Fibroblast of pulmonary artery (primary cell): ENCODE measurements at regions not wholly inside any gene's neighbourhood (a gene's known extent, or its start where the extent isn't known, plus 50 kb on each side); places are given as distances from the start of the nearest gene placed in this dataset.

ENCODE experiments used
- DNase-seq: peaks from one replicate; pipeline ENCODE4 v3.0.0-alpha.2; 2010; ENCODE audit warnings: low read depth
- H3K4me3 ChIP-seq: replicated peaks from 2 replicates; pipeline ENCODE4 v1.5.1; 2011; ENCODE audit warnings: low read depth, mild to moderate bottlenecking, control low read depth, low read length, moderate library complexity
- TF ChIP-seq, protein P1 (sequence below): IDR thresholded peaks from 2 replicates; pipeline ENCODE4 v1.5.1; 2011; ENCODE audit warnings: mild to moderate bottlenecking, control low read depth, low read length, inconsistent platforms; ENCODE audit errors: missing control alignments

DNA sequence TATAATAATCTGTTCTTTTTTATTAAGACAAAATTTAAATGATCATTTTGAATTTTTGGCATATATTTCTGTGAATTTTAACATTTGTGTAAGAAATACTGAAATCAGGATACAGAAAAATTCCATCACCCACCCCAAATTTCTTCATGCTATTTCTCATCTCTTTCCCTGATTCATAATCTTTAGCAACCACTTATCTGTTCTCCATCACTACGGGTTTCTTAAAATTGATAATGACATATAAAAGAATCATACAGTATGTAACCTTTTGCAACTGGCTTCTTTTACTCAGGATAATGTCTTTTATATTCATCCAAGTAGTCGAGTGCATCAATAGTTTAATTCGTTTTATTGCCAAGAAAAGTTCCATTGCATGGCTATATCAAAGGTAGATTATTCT is 1627.0 kb downstream of the PCDH9 start:
- H3K4me3 ChIP-seq, result no peak overlapping the region
- DNase-seq, result no peak
- TF ChIP-seq, protein P1, sequence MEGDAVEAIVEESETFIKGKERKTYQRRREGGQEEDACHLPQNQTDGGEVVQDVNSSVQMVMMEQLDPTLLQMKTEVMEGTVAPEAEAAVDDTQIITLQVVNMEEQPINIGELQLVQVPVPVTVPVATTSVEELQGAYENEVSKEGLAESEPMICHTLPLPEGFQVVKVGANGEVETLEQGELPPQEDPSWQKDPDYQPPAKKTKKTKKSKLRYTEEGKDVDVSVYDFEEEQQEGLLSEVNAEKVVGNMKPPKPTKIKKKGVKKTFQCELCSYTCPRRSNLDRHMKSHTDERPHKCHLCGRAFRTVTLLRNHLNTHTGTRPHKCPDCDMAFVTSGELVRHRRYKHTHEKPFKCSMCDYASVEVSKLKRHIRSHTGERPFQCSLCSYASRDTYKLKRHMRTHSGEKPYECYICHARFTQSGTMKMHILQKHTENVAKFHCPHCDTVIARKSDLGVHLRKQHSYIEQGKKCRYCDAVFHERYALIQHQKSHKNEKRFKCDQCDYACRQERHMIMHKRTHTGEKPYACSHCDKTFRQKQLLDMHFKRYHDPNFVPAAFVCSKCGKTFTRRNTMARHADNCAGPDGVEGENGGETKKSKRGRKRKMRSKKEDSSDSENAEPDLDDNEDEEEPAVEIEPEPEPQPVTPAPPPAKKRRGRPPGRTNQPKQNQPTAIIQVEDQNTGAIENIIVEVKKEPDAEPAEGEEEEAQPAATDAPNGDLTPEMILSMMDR, result no peak

DNA sequence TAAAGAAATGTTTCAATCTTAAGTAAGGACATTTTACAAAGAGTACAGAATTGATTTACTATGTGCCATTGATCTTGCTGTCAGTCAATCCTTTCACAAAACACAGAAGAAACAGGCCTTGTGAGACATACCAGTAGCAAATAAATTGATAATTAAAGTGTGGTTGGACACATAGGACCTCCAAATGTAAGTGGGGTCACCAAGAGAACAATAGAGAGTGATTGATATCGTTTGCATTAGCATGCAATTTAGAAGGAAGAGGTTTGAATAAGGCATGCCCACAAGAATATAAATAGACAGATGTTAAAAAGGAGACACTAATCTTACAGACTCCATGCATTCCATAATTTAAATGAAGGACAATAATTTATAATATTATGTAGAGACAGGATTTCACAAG is 1628.3 kb downstream of the PCDH9 start:
- no peak for DNase-seq
- H3K4me3 ChIP-seq, result no peak overlapping the region
- TF ChIP-seq, protein P1, result no peak

DNA sequence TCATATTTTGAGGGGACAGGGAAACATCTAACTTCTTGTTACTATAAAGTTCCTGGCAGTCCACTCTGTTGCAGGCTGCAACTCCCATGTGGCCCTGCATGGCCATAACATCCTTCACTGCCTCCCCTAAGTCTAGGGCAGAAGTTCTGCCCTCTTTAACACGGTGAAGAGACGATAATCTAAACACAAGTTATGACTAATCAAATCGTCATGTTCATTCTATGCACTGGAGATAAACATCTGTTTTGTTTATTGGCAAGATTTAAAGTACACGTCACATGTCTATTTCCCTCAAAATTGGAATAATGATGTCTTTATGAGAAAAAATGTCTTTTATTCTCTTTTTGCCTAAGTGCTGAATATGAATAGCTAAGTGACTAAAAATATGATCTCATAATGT is 1629.4 kb downstream of the PCDH9 start:
- no peak overlapping the region for H3K4me3 ChIP-seq
- peak; percentile 49 for DNase-seq
- TF ChIP-seq, protein P1, result no peak

DNA sequence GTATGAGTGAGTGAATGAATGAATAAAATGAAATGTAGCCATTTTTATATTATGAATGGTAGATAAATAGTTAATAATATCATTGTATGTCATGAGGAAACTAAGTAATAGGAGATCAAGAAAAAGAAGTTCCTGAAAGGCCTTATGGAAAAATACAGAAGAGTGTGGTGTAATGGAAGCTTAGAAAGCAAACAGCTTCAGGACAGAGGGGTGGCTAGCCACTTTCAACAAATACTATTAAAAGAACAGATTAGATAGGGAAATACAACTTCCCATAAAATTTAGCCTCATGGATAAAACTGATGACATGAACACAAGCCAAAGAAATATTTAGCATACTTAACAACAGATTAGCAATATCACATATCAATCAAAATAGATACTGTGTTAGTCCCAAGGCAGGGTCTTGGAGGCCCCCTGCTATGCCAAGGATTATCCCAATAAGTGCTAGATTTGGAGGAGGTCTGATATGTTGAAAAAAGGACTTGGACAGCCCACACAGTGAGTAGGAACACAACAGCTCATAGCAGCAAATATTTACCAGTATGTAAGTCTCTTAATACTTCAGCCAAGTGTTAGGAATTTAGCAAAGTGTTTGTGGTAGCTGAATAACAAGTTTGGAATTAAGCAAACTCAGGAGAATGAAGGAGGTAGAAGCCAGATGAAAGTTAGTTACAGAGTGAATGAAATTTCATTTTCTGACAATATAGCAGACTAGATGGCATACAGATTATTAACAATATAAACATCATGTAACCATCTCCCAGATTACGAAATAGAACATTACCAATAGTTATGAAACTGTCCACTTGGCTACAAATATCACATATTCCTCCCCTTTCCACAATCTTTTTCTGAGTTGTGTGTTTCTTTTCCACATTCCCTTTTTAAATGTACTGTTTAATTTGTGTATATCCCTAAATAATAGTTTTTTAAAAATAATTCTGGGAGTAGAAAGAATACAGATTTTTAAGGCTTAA is 1632.0 kb downstream of the PCDH9 start:
- TF ChIP-seq, protein P1, result no peak
- no peak overlapping the region for H3K4me3 ChIP-seq
- DNase-seq, result peak; percentile 81

DNA sequence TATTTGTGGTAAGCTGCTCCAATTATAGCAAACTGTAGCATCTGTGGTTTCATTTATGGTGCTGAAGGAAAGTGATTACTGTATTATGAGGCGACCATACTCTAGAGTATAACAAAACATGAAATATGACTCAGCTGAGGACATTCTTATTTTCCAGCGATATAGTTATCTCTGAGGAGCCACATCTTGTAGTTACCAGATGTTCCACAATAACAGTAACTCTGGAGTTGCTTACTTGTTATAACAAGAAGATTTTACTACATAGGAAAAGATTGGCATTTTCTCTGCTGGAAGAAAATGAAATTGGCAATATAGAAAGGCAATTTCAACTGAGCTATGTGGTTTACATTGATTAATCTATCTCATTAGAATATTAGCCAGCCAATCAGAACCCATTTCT is 1634.2 kb downstream of the PCDH9 start:
- TF ChIP-seq, protein P1, result no peak
- peak; percentile 51 for DNase-seq
- no peak overlapping the region for H3K4me3 ChIP-seq

DNA sequence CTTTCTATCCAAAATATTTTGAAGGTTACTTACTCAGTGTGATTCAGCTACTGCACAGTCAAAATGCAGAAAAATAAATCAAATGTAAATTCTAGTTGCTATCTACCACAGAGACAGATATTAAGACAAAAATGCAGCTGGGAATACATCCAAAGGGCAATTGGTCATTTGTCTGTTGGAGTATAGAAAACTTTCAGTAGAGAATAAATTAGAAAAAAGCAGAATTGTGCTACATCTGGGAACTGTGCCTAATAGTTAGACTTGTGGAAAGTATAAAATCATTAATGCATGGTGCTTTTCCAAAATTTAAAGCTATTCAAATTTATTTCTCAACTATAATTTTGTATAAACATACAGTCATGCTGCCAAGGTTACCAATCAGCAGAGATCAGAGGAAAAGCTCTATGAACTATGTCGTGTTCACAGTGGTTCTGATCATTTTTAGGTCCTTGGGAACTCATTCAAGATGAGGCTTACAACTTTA is 1635.8 kb downstream of the PCDH9 start:
- H3K4me3 ChIP-seq, result no peak overlapping the region
- TF ChIP-seq, protein P1, result no peak
- peak; percentile 75 for DNase-seq
